ENCODE measurements at regions not wholly inside any gene's neighbourhood (a gene's known extent, or its start where the extent isn't known, plus 50 kb on each side); places are given as distances from the start of the nearest gene placed in this dataset.

- DNase-seq (ENCODE audit: low spot score), result no peak
Measured at GRCh38 chr4:129167640-129168260, 71.8 kb downstream of the C4orf33 start.

DNA sequence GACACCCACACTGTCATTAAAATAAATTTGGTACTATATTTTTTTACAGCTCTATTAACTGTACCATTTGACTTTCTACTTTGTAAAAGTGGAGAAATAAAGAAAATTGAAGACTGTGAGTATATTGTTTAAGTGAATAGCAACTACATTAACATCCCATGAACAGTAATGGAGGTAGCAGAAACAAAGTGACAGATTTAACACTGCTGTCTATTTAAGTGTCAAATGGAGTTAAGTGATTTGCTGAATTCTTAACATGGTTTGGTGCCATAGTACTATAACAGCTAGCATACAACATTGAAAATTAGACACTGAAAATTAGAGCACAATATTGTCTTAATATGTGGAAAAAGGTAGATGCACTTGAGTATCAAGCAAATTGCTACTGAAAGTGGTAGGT lies 76.2 kb downstream of the C4orf33 start:
- DNase-seq (ENCODE audit: low spot score), result no peak

DNA sequence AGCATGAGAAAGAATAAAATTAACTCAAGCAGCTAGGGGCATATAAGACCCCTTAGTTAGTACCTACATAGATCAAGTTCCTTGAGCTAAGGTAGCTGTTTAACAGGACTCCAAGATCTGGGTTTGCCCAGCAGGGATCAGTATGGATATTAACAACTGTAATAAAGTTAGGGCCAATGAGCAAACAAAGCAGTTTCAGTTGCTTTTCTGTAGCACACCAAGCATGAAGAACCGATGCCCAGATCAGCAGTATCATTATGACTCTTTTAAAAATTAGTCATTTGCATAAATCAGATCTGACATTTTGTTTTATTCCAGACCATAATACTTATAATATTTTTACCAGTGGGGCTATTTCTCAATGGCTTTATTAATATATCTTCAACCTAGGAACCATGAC lies 80.9 kb downstream of the C4orf33 start:
- no peak for DNase-seq (ENCODE audit: low spot score)

- no peak for DNase-seq (ENCODE audit: low spot score)
Measured at GRCh38 chr4:129179276-129179675, 83.3 kb downstream of the C4orf33 start.

- DNase-seq (ENCODE audit: low spot score), result no peak
Measured at GRCh38 chr4:129189630-129190029, 93.7 kb downstream of the C4orf33 start.

DNA sequence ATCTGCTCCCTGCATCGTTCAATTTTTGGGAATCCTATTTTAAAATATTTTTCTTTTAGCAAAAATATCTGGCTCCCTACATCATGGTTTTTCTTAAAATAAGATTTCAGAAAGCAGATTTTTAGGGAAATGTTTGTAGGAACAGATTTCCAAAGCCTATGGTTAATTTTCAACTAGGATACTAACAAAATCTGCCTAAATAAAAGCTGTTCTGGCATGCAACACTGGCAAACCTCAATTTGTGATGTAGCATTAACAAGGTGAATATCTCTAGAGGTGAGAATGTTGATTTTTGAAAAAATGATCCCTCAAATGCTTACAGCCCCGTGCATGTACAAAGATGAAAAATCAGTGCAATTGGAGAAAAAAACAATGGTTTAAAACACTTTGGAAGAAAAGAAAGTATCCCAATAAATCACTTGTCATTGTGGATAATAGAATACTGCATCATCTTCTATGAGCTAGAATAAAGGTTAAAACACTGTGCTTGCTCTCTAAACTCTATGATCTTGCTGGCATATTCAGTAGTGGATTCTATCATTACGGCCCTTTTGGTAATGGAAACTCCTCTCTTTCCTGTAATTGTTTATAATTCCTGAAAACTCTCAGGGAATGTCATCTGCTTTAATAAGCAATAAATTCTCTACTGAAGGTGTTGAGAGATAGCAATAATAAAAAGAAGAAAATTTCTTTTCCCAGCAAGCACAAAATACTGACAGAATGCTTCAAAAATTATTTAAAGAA lies 97.6 kb downstream of the C4orf33 start:
- no peak for DNase-seq (ENCODE audit: low spot score)

GRCh38 chr4:129208481-129208880 lies 112.5 kb downstream of the C4orf33 start:
- DNase-seq (ENCODE audit: low spot score), result no peak

- no peak for DNase-seq (ENCODE audit: low spot score)
Measured at GRCh38 chr4:129213692-129214091, 117.7 kb downstream of the C4orf33 start.

GRCh38 chr4:129218360-129218759 lies 122.4 kb downstream of the C4orf33 start:
- DNase-seq (ENCODE audit: low spot score), result no peak

GRCh38 chr4:129218897-129219296 lies 122.9 kb downstream of the C4orf33 start:
- DNase-seq (ENCODE audit: low spot score), result no peak

GRCh38 chr4:129220254-129220653 lies 124.3 kb downstream of the C4orf33 start:
- peak; percentile 16 for DNase-seq (ENCODE audit: low spot score)

- no peak for DNase-seq (ENCODE audit: low spot score)
Measured at GRCh38 chr4:129223945-129224344, 128.0 kb downstream of the C4orf33 start.

- no peak for DNase-seq (ENCODE audit: low spot score)
Measured at GRCh38 chr4:129230846-129231245, 134.9 kb downstream of the C4orf33 start.

GRCh38 chr4:129231945-129232588 lies 136.1 kb downstream of the C4orf33 start:
- no peak for DNase-seq (ENCODE audit: low spot score)

DNA sequence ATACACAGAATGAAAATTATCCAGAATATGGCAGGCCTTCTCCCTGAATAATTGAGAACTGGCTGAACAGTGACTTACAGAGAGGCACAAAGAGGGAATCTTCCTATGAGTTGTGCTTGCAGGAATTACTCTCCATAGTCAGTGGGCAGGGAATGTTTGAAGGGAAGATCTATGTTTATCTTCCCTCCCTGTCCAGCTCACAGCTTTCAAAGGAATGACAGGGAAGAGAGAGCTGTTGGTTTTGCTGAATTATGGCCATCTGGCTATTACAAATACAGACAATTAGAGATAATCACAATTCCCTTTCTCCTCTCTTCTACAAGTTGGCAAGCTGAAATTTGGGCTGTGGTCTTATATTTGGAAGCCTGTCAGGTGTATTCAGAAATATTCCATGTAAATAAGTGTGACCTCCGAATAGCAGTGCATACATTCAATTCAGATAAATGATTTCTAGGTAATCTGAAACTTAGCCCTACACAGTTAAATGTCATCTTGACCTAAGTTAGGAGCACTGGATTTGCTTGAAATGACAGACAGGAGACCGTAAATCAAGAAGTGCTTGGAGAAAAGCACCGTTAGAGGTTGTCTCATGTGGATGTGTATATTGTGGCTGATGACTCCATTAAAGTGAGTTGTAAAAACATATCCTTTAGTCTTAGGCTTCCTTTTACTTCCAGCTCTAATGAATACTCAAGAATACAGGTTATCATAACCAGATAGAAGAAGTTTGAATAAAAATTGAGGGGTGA lies 136.8 kb downstream of the C4orf33 start:
- DNase-seq (ENCODE audit: low spot score), result no peak

- DNase-seq (ENCODE audit: low spot score), result no peak
Measured at GRCh38 chr4:129233691-129234090, 137.7 kb downstream of the C4orf33 start.

- DNase-seq (ENCODE audit: low spot score), result no peak
Measured at GRCh38 chr4:129236351-129236750, 140.4 kb downstream of the C4orf33 start.

DNA sequence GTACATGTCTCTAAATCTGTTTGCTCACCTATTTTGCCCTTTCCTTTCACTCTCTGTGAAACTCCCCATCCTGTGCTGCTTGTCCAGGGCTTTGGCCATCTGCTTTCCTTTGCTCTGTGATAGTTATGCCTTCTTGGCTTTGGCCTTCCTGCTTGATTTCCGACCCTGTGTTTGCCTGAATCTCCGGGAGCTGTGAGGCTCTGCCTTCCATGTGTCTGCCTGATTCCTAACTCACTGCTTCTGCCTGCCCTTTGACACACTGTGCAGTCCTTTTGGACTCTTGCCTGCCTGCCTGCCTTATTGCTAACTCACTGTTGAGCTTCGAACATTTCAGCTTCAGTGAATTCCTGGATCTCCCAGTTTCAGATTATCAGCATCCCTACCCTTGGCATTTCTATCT lies 143.1 kb downstream of the C4orf33 start:
- DNase-seq (ENCODE audit: low spot score), result no peak

- no peak for DNase-seq (ENCODE audit: low spot score)
Measured at GRCh38 chr4:129240816-129241215, 144.9 kb downstream of the C4orf33 start.

- no peak for DNase-seq (ENCODE audit: low spot score)
Measured at GRCh38 chr4:129246145-129246544, 150.2 kb downstream of the C4orf33 start.

DNA sequence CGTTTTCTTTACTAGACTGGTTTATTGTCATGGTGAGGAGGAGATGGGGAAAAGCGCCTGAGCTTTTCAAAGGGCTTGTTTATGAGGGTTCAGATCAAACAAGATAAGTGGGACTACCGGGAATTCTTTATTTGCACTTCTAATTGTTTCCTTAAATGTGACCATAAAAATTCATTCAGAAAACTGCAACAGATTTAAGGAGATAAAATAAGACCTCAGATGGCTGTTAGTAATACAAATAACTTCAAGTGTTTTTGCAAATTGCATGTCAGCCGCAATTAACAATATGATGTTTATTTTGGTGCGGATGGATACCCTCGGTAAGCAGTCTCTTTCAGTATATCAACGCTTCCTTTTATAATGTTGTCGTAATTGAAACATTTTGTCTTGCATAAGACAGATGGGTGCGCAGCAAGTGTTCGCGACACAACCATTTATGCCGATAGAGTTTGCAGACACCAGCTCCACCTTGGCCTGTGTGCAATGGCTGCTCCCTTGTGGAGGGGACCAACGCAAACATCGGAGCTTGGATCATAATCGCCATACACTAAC lies 151.0 kb downstream of the C4orf33 start:
- no peak for DNase-seq (ENCODE audit: low spot score)

DNA sequence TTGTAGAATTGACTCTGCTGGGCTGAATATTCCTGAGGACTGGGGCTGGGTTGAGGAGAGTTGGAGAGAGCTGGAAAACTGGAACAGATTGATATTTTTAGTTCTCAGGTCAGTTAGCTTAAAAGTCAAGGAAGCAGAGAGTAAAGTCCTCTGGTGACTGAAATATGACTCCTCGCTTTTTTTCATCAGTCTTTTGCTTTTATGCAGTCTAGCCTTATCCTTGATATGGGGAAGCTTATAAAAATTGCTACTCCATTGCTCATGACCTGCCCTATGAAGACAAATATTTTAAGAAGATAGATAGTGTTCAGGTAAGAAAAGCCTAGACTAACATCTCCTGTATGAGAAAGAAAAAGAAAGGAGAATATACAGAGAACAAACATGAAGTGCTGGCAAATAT lies 152.7 kb downstream of the C4orf33 start:
- DNase-seq (ENCODE audit: low spot score), result no peak
